ENCODE measurements at regions not wholly inside any gene's neighbourhood (a gene's known extent, or its start where the extent isn't known, plus 50 kb on each side); places are given as distances from the start of the nearest gene placed in this dataset.

- no peak for DNase-seq
- H3K4me3 ChIP-seq = no peak overlapping the region
- no peak for TF ChIP-seq CTCF (IDR thresholded peaks at IDR 0.05)
- H3K36me3 ChIP-seq (ENCODE audit: low read depth) = no peaks in the 10 kb centered on the region
- H3K9me3 ChIP-seq = peaks cover 12% of the 10 kb centered on the region
- intact Hi-C loops (cut with DNase I, micrococcal nuclease) = no loop called here
- no peak for ATAC-seq
- H3K4me1 ChIP-seq (ENCODE audit: low read depth) = no peaks in the 10 kb centered on the region
Measured at GRCh38 chr16:61014869-61015268, 1021.4 kb downstream of the CDH8 start.

GRCh38 chr16:61007694-61008093 is 1028.5 kb downstream of the CDH8 start:
- ATAC-seq (no peak), DNase-seq (no peak)
- Histone ChIP-seq H3K36me3 (ENCODE audit: low read depth) (no peaks in the 10 kb centered on the region), H3K9me3 (peaks cover 5% of the 10 kb centered on the region), H3K4me3 (no peak overlapping the region), H3K4me1 (ENCODE audit: low read depth) (no peaks in the 10 kb centered on the region)
- intact Hi-C loops (cut with DNase I, micrococcal nuclease) = no loop called here
- TF ChIP-seq CTCF (IDR thresholded peaks at IDR 0.05) = no peak

GRCh38 chr16:61005952-61006351 is 1030.3 kb downstream of the CDH8 start:
- Histone ChIP-seq H3K4me3 (no peak overlapping the region), H3K4me1 (ENCODE audit: low read depth) (no peaks in the 10 kb centered on the region), H3K36me3 (ENCODE audit: low read depth) (no peaks in the 10 kb centered on the region), H3K9me3 (peaks cover 5% of the 10 kb centered on the region)
- intact Hi-C loops (cut with DNase I, micrococcal nuclease) = no loop called here
- ATAC-seq (no peak), DNase-seq (no peak)
- no peak for TF ChIP-seq CTCF (IDR thresholded peaks at IDR 0.05)

- DNase-seq (no peak), ATAC-seq (no peak)
- intact Hi-C loops (cut with DNase I, micrococcal nuclease) = no loop called here
- H3K9me3 ChIP-seq = peaks cover 2% of the 10 kb centered on the region
- TF ChIP-seq CTCF (IDR thresholded peaks at IDR 0.05) = no peak
- no peaks in the 10 kb centered on the region for H3K36me3 ChIP-seq (ENCODE audit: low read depth)
- H3K4me3 ChIP-seq = no peak overlapping the region
- no peaks in the 10 kb centered on the region for H3K4me1 ChIP-seq (ENCODE audit: low read depth)
Measured at GRCh38 chr16:61002479-61003204, 1033.6 kb downstream of the CDH8 start.

- DNase-seq (no peak), ATAC-seq (no peak)
- Histone ChIP-seq H3K36me3 (ENCODE audit: low read depth) (no peaks in the 10 kb centered on the region), H3K9me3 (peaks cover 41% of the 10 kb centered on the region), H3K4me1 (ENCODE audit: low read depth) (no peaks in the 10 kb centered on the region), H3K4me3 (no peak overlapping the region)
- TF ChIP-seq CTCF (IDR thresholded peaks at IDR 0.05) = no peak
- intact Hi-C loops (cut with DNase I, micrococcal nuclease) = no loop called here
Measured at GRCh38 chr16:60991886-60992285, 1044.4 kb downstream of the CDH8 start.

GRCh38 chr16:60989592-60989991 is 1046.6 kb downstream of the CDH8 start:
- ATAC-seq = no peak
- no peak for TF ChIP-seq CTCF (IDR thresholded peaks at IDR 0.05)
- intact Hi-C loops (cut with DNase I, micrococcal nuclease) = no loop called here
- no peaks in the 10 kb centered on the region for H3K36me3 ChIP-seq (ENCODE audit: low read depth)
- H3K4me3 ChIP-seq = no peak overlapping the region
- no peaks in the 10 kb centered on the region for H3K4me1 ChIP-seq (ENCODE audit: low read depth)
- H3K9me3 ChIP-seq = peaks cover 36% of the 10 kb centered on the region
- DNase-seq = no peak

Measured in mucosa of descending colon (tissue), 3 donors.